Loucy (cell line): ENCODE measurements at regions not wholly inside any gene's neighbourhood (a gene's known extent, or its start where the extent isn't known, plus 50 kb on each side); places are given as distances from the start of the nearest gene placed in this dataset.
A peak's percentile ranks its signal among the peaks of the same experiment; 100 is the strongest.

Experiments
- H2AFZ ChIP-seq: fragments of 200-600 bp; sonication (generic); 2 replicates; pipeline ENCODE4 v1.6.0; 2016; ENCODE audit warnings: antibody characterized with exemption, mild to moderate bottlenecking, low read length, moderate library complexity
- H3F3A ChIP-seq: fragments of 200-600 bp; 2 replicates; pipeline ENCODE4 v1.6.0; 2016; ENCODE audit warnings: antibody characterized with exemption, low read depth, mild to moderate bottlenecking
- H3K27me3 ChIP-seq: fragments of 200-600 bp; sonication (generic); 2 replicates; pipeline ENCODE4 v1.6.1; 2014; ENCODE audit warnings: low read length, mild to moderate bottlenecking; ENCODE audit not compliant: insufficient read depth, poor library complexity, severe bottlenecking
- H3K36me3 ChIP-seq: fragments of 200-600 bp; sonication (generic); 2 replicates; pipeline ENCODE4 v1.6.1; 2016; ENCODE audit warnings: low read length; ENCODE audit not compliant: insufficient read depth
- H3K4me1 ChIP-seq: fragments of 200-600 bp; sonication (generic); 2 replicates; pipeline ENCODE4 v1.5.1; 2014; ENCODE audit warnings: low read length, mild to moderate bottlenecking; ENCODE audit not compliant: insufficient read depth, poor library complexity, severe bottlenecking
- H3K4me2 ChIP-seq: fragments of 200-600 bp; sonication (generic); 2 replicates; pipeline ENCODE4 v1.6.0; 2014; ENCODE audit warnings: antibody characterized with exemption, low read length, low read depth, mild to moderate bottlenecking; ENCODE audit not compliant: poor library complexity, severe bottlenecking
- H3K4me3 ChIP-seq: fragments of 200-600 bp; sonication (generic); 2 replicates; pipeline ENCODE4 v1.5.1; 2014; ENCODE audit warnings: low read length, mild to moderate bottlenecking, mixed read lengths; ENCODE audit not compliant: poor library complexity, severe bottlenecking
- H3K79me2 ChIP-seq: fragments of 200-600 bp; sonication (generic); 2 replicates; pipeline ENCODE4 v1.6.1; 2014; ENCODE audit warnings: low read length; ENCODE audit not compliant: insufficient read depth
- H3K9ac ChIP-seq: fragments of 200-600 bp; sonication (generic); 2 replicates; pipeline ENCODE4 v1.6.0; 2014; ENCODE audit warnings: mild to moderate bottlenecking, low read depth, low read length, moderate library complexity; ENCODE audit not compliant: poor library complexity, severe bottlenecking
- H3K9me2 ChIP-seq: fragments of 200-600 bp; sonication (generic); replicated peaks from 2 replicates; pipeline ENCODE4 v1.6.1; 2016; ENCODE audit warnings: low read depth, low read length, mixed read lengths
- H3K9me3 ChIP-seq: fragments of 200-600 bp; sonication (generic); 2 replicates; pipeline ENCODE4 v1.6.1; 2014; ENCODE audit warnings: mild to moderate bottlenecking, antibody characterized with exemption, low read length, low read depth; ENCODE audit not compliant: insufficient read depth
- H4K20me1 ChIP-seq: fragments of 200-600 bp; sonication (generic); 2 replicates; pipeline ENCODE4 v1.6.0; 2014; ENCODE audit warnings: antibody characterized with exemption, low read length, mild to moderate bottlenecking; ENCODE audit not compliant: insufficient read depth, poor library complexity, severe bottlenecking
- CTCF ChIP-seq: fragments of 200-600 bp; sonication (generic); conservative IDR thresholded peaks from 2 replicates; pipeline ENCODE4 v1.5.1; 2014; ENCODE audit warnings: mild to moderate bottlenecking, antibody characterized with exemption, low read length
- EZH2phosphoT487 ChIP-seq: fragments of 200-600 bp; IDR thresholded peaks from 2 replicates; pipeline ENCODE4 v1.6.1; 2018; ENCODE audit warnings: antibody characterized with exemption, mild to moderate bottlenecking, moderate library complexity, borderline replicate concordance

- no peaks in the 10 kb centered on the region for H3K36me3 ChIP-seq
- H3K79me2 ChIP-seq: no peaks in the 10 kb centered on the region
- H2AFZ ChIP-seq: no peak overlapping the region
- H3F3A ChIP-seq: peaks cover 7% of the 10 kb centered on the region; the same call in 1 of the 2 replicates
- no peaks in the 10 kb centered on the region for H3K27me3 ChIP-seq
- peaks cover 55% of the 10 kb centered on the region for H3K4me1 ChIP-seq
- H3K9me2 ChIP-seq: no peaks in the 10 kb centered on the region
- no peak overlapping the region for H3K9ac ChIP-seq
- H3K4me2 ChIP-seq: peak overlapping the region; percentile 73
- H3K9me3 ChIP-seq: no peaks in the 10 kb centered on the region
- peak overlapping the region; percentile 40 for H3K4me3 ChIP-seq
- TF ChIP-seq CTCF (no peak), EZH2phosphoT487 (peak; percentile 79)
- H4K20me1 ChIP-seq: no peaks in the 10 kb centered on the region
Observed at GRCh38 chr2:198326431-198326830, 522.0 kb downstream of the PLCL1 start.

- Histone ChIP-seq H3K9ac (no peak overlapping the region), H3K4me3 (no peak overlapping the region), H3K9me2 (no peaks in the 10 kb centered on the region), H2AFZ (no peak overlapping the region), H3F3A (peaks cover 7% of the 10 kb centered on the region; the same call in 1 of the 2 replicates), H3K4me1 (peaks cover 65% of the 10 kb centered on the region), H3K36me3 (no peaks in the 10 kb centered on the region), H3K79me2 (no peaks in the 10 kb centered on the region), H4K20me1 (no peaks in the 10 kb centered on the region), H3K27me3 (no peaks in the 10 kb centered on the region), H3K4me2 (peak overlapping the region; percentile 73), H3K9me3 (no peaks in the 10 kb centered on the region)
- no peak for TF ChIP-seq CTCF
- no peak for TF ChIP-seq EZH2phosphoT487
Observed at GRCh38 chr2:198325359-198325758, 521.0 kb downstream of the PLCL1 start.

GRCh38 chr2:198324071-198324470, 519.7 kb downstream of the PLCL1 start:
- no peak overlapping the region for H2AFZ ChIP-seq
- H3K79me2 ChIP-seq: no peaks in the 10 kb centered on the region
- H3F3A ChIP-seq: peaks cover 7% of the 10 kb centered on the region; the same call in 1 of the 2 replicates
- no peaks in the 10 kb centered on the region for H3K36me3 ChIP-seq
- TF ChIP-seq CTCF (no peak), EZH2phosphoT487 (no peak)
- H3K9me3 ChIP-seq: no peaks in the 10 kb centered on the region
- no peaks in the 10 kb centered on the region for H3K9me2 ChIP-seq
- H3K27me3 ChIP-seq: no peaks in the 10 kb centered on the region
- H3K9ac ChIP-seq: no peak overlapping the region
- H4K20me1 ChIP-seq: no peaks in the 10 kb centered on the region
- H3K4me3 ChIP-seq: no peak overlapping the region
- no peak overlapping the region for H3K4me2 ChIP-seq
- H3K4me1 ChIP-seq: peaks cover 55% of the 10 kb centered on the region
